ENCODE measurements at regions not wholly inside any gene's neighbourhood (a gene's known extent, or its start where the extent isn't known, plus 50 kb on each side); places are given as distances from the start of the nearest gene placed in this dataset.

DNA sequence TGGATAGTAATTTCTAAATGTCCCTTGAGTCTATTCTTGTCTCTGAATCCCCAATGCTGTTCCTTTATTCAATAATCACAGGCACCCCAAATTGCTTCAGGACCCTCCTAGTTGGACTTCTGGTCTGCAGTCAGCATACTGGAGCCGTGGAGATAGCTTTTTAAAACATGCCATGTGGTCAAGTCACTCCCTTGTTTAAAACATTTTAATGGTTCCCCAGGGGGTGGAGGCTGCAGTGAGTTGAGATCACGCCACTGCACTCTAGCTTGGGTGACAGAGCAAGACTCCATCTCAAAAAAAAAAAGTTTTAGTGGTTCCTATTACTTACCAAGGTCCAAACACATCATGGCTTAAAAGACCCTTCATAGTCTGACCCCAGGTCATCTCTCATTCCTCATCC, 220.3 kb downstream of the ADAMTS15 start:
- TF ChIP-seq, protein P1, sequence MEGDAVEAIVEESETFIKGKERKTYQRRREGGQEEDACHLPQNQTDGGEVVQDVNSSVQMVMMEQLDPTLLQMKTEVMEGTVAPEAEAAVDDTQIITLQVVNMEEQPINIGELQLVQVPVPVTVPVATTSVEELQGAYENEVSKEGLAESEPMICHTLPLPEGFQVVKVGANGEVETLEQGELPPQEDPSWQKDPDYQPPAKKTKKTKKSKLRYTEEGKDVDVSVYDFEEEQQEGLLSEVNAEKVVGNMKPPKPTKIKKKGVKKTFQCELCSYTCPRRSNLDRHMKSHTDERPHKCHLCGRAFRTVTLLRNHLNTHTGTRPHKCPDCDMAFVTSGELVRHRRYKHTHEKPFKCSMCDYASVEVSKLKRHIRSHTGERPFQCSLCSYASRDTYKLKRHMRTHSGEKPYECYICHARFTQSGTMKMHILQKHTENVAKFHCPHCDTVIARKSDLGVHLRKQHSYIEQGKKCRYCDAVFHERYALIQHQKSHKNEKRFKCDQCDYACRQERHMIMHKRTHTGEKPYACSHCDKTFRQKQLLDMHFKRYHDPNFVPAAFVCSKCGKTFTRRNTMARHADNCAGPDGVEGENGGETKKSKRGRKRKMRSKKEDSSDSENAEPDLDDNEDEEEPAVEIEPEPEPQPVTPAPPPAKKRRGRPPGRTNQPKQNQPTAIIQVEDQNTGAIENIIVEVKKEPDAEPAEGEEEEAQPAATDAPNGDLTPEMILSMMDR (IDR thresholded peaks at IDR 0.05) = no peak
- no peak for TF ChIP-seq POLR2A (IDR thresholded peaks at IDR 0.05)
